ENCODE measurements at regions not wholly inside any gene's neighbourhood (a gene's known extent, or its start where the extent isn't known, plus 50 kb on each side); places are given as distances from the start of the nearest gene placed in this dataset.

- TF ChIP-seq SP1 (IDR thresholded peaks at IDR 0.05) = no peak
- no peak for TF ChIP-seq ZNF384 (IDR thresholded peaks at IDR 0.05)
- TF ChIP-seq LEF1 (IDR thresholded peaks at IDR 0.05; ENCODE audit: borderline replicate concordance) = no peak
- no peak for TF ChIP-seq SUZ12 (IDR thresholded peaks at IDR 0.05)
- no peak for TF ChIP-seq FOXM1 (IDR thresholded peaks at IDR 0.05; ENCODE audit: borderline replicate concordance)
- TF ChIP-seq BHLHE40 (IDR thresholded peaks at IDR 0.05; ENCODE audit: borderline replicate concordance) = no peak
- TF ChIP-seq PKNOX1 (IDR thresholded peaks at IDR 0.05) = no peak
- no peak for TF ChIP-seq CTBP1 (IDR thresholded peaks at IDR 0.05; ENCODE audit: borderline replicate concordance)
- no peak for TF ChIP-seq TARDBP (IDR thresholded peaks at IDR 0.05)
- no peak for TF ChIP-seq FOXA1 (IDR thresholded peaks at IDR 0.05)
- CTCF ChIA-PET = no interaction called here
- POLR2A ChIA-PET = no interaction called here
- no peak for DNase-seq (ENCODE audit: extremely low spot score)
These were observed 273.4 kb downstream of the TLE3 start for GRCh38 chr15:69824075-69824876.

GRCh38 chr15:69824877-69825406 is 272.8 kb downstream of the TLE3 start:
- ChIA-PET CTCF (no interaction called here), POLR2A (no interaction called here)
- DNase-seq (ENCODE audit: extremely low spot score) = no peak
- no peak for TF ChIP-seq CTBP1 (IDR thresholded peaks at IDR 0.05; ENCODE audit: borderline replicate concordance)
- no peak for TF ChIP-seq TARDBP (IDR thresholded peaks at IDR 0.05)
- no peak for TF ChIP-seq NFRKB (IDR thresholded peaks at IDR 0.05)
- TF ChIP-seq PKNOX1 (IDR thresholded peaks at IDR 0.05) = no peak

- ChIA-PET POLR2A (interaction anchor here (0.6 to 1.6 kb wide), 2 partner anchors 15 to 52 kb away, joined by 3 to 4 read pairs; no protein-coding TSS in a partner anchor), CTCF (interaction anchor here (1.7 kb wide), 1 partner anchor 7 kb away, joined by 5 read pairs; no protein-coding TSS in a partner anchor)
- TF ChIP-seq FOXM1 (IDR thresholded peaks at IDR 0.05; ENCODE audit: borderline replicate concordance) (no peak), PKNOX1 (IDR thresholded peaks at IDR 0.05) (peak; percentile 65), FOXA1 (IDR thresholded peaks at IDR 0.05) (no peak), SP1 (IDR thresholded peaks at IDR 0.05) (no peak)
- DNase-seq (ENCODE audit: extremely low spot score) = peak; percentile 18
These were observed 271.5 kb downstream of the TLE3 start for GRCh38 chr15:69825941-69826818.

- no peak for DNase-seq (ENCODE audit: extremely low spot score)
- CTCF ChIA-PET = interaction anchor here (1.7 kb wide), 1 partner anchor 8 kb away, joined by 5 read pairs; no protein-coding TSS in a partner anchor
- POLR2A ChIA-PET = interaction anchor here (1.6 kb wide), 1 partner anchor 14 kb away, joined by 4 read pairs; no protein-coding TSS in a partner anchor
- 0 out of 2 replicates have a peak, but pooled peaks have one; percentile 0 for TF ChIP-seq PKNOX1 (IDR thresholded peaks at IDR 0.05)
- TF ChIP-seq CTBP1 (IDR thresholded peaks at IDR 0.05; ENCODE audit: borderline replicate concordance) = no peak
- no peak for TF ChIP-seq SUZ12 (IDR thresholded peaks at IDR 0.05)
- TF ChIP-seq TARDBP (IDR thresholded peaks at IDR 0.05) = no peak
- no peak for TF ChIP-seq L3MBTL2 (conservative IDR thresholded peaks at IDR 0.05)
- TF ChIP-seq FOXM1 (IDR thresholded peaks at IDR 0.05; ENCODE audit: borderline replicate concordance) = no peak
- TF ChIP-seq SP1 (IDR thresholded peaks at IDR 0.05) = no peak
These were observed 270.9 kb downstream of the TLE3 start for GRCh38 chr15:69826819-69827175.

DNA sequence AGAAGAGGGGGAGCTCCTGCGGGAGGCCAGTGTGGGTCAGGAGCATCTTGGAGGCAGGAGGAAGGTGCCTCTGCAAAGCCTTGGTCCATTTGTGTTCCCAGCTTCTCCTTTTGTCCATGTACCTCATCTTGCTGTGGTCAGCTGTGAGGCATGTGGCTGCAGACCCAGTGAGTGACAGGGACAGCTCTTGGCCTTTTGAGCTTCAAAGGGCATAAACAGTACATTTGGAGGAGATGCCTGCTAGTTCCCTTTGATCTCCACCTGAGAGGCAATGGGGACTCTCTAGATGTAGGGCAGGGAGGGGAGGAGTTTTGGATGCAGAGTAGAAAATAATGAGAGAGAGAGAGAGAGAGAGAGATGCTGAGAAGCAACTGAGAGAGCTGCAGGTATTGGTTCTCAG is 270.0 kb downstream of the TLE3 start:
- CTCF ChIA-PET = interaction anchor here (1.7 kb wide), 1 partner anchor 9 kb away, joined by 5 read pairs; no protein-coding TSS in a partner anchor

More for the DNA sequence above, 270.0 kb downstream of the TLE3 start:
- POLR2A ChIA-PET = interaction anchor here (1.6 kb wide), 1 partner anchor 13 kb away, joined by 4 read pairs; no protein-coding TSS in a partner anchor
- TF ChIP-seq TARDBP (IDR thresholded peaks at IDR 0.05) (no peak), BHLHE40 (IDR thresholded peaks at IDR 0.05; ENCODE audit: borderline replicate concordance) (no peak), ELF4 (IDR thresholded peaks at IDR 0.05) (no peak), ZNF384 (IDR thresholded peaks at IDR 0.05) (no peak), ARNT (IDR thresholded peaks at IDR 0.05) (no peak), CTBP1 (IDR thresholded peaks at IDR 0.05; ENCODE audit: borderline replicate concordance) (no peak), FOXK2 (IDR thresholded peaks at IDR 0.05) (no peak), LEF1 (IDR thresholded peaks at IDR 0.05; ENCODE audit: borderline replicate concordance) (no peak), PKNOX1 (IDR thresholded peaks at IDR 0.05) (no peak), SP1 (IDR thresholded peaks at IDR 0.05) (no peak), NFRKB (IDR thresholded peaks at IDR 0.05) (no peak), L3MBTL2 (conservative IDR thresholded peaks at IDR 0.05) (no peak), SUZ12 (IDR thresholded peaks at IDR 0.05) (no peak), FOXA1 (IDR thresholded peaks at IDR 0.05) (no peak), FOXM1 (IDR thresholded peaks at IDR 0.05; ENCODE audit: borderline replicate concordance) (no peak), HDGF (IDR thresholded peaks at IDR 0.05; ENCODE audit: borderline replicate concordance) (no peak)
- no peak for DNase-seq (ENCODE audit: extremely low spot score)

Data from HEK293T (cell line).